ENCODE measurements at regions not wholly inside any gene's neighbourhood (a gene's known extent, or its start where the extent isn't known, plus 50 kb on each side); places are given as distances from the start of the nearest gene placed in this dataset.

- Histone ChIP-seq H3K4me1 (ENCODE audit: low read depth) (no peaks in the 10 kb centered on the region), H3K4me3 (no peak overlapping the region), H3K36me3 (ENCODE audit: low read depth) (no peaks in the 10 kb centered on the region), H3K9me3 (no peaks in the 10 kb centered on the region)
- no peak for TF ChIP-seq CTCF (IDR thresholded peaks at IDR 0.05)
- ATAC-seq (no peak), DNase-seq (no peak)
- intact Hi-C loops (cut with DNase I, micrococcal nuclease): no loop called here
These were observed 188.1 kb upstream of the BCOR start for GRCh38 chrX:40285876-40286275.

- no peak for DNase-seq
These were observed 187.1 kb upstream of the BCOR start for GRCh38 chrX:40284852-40285251.

GRCh38 chrX:40283981-40284380 is 186.2 kb upstream of the BCOR start:
- intact Hi-C loops (cut with DNase I, micrococcal nuclease): no loop called here
- Histone ChIP-seq H3K4me1 (ENCODE audit: low read depth) (no peaks in the 10 kb centered on the region), H3K36me3 (ENCODE audit: low read depth) (no peaks in the 10 kb centered on the region), H3K9me3 (no peaks in the 10 kb centered on the region), H3K4me3 (no peak overlapping the region)
- no peak for TF ChIP-seq CTCF (IDR thresholded peaks at IDR 0.05)
- no peak for ATAC-seq
- no peak for DNase-seq

More at GRCh38 chrX:40284852-40285251, 187.1 kb upstream of the BCOR start:
- H3K36me3 ChIP-seq (ENCODE audit: low read depth): no peaks in the 10 kb centered on the region
- no peaks in the 10 kb centered on the region for H3K9me3 ChIP-seq
- ATAC-seq: no peak
- intact Hi-C loops (cut with DNase I, micrococcal nuclease): no loop called here
- no peak overlapping the region for H3K4me3 ChIP-seq
- no peak for TF ChIP-seq CTCF (IDR thresholded peaks at IDR 0.05)
- H3K4me1 ChIP-seq (ENCODE audit: low read depth): no peaks in the 10 kb centered on the region

GRCh38 chrX:40282946-40283660 is 185.3 kb upstream of the BCOR start:
- intact Hi-C loops (cut with DNase I, micrococcal nuclease): no loop called here
- no peak for ATAC-seq
- Histone ChIP-seq H3K4me1 (ENCODE audit: low read depth) (no peaks in the 10 kb centered on the region), H3K4me3 (no peak overlapping the region), H3K36me3 (ENCODE audit: low read depth) (no peaks in the 10 kb centered on the region), H3K9me3 (no peaks in the 10 kb centered on the region)
- no peak for TF ChIP-seq CTCF (IDR thresholded peaks at IDR 0.05)
- DNase-seq: no peak

- Histone ChIP-seq H3K4me3 (no peak overlapping the region), H3K9me3 (no peaks in the 10 kb centered on the region), H3K4me1 (ENCODE audit: low read depth) (no peaks in the 10 kb centered on the region), H3K36me3 (ENCODE audit: low read depth) (no peaks in the 10 kb centered on the region)
- no peak for TF ChIP-seq CTCF (IDR thresholded peaks at IDR 0.05)
- intact Hi-C loops (cut with DNase I, micrococcal nuclease): no loop called here
- no peak for ATAC-seq
- DNase-seq: no peak
These were observed 184.6 kb upstream of the BCOR start for GRCh38 chrX:40282348-40282747.
